HEK293 (cell line): ENCODE measurements at regions not wholly inside any gene's neighbourhood (a gene's known extent, or its start where the extent isn't known, plus 50 kb on each side); places are given as distances from the start of the nearest gene placed in this dataset.

Experiments
- CTCF ChIA-PET: fragments of 350-600 bp; formaldehyde crosslinking; extraction: SDS; loops from one replicate; lab custom pipeline; 2021; ENCODE audit warnings: antibody characterized with exemption; lab: Yijun Ruan, JAX
- POLR2A ChIA-PET: fragments of 300-600 bp; formaldehyde crosslinking; extraction: SDS; loops from one replicate; lab custom pipeline; 2020; ENCODE audit warnings: antibody characterized with exemption, inconsistent platforms; lab: Yijun Ruan, JAX
- H3K27ac ChIP-seq: fragments of 200-500 bp; sonication (Bioruptor generic); 2 replicates; pipeline ENCODE4 v1.5.1; 2014; ENCODE audit warnings: low read depth, low read length, control low read depth, inconsistent platforms; ENCODE audit errors: extremely low read depth
- H3K36me3 ChIP-seq, 2 experiments: fragments of 200-500 bp in 1 of 2; sonication (Bioruptor generic) in 1 of 2; 1 replicate in 1 of 2; 2 replicates in 1 of 2; pipeline ENCODE4 v1.5.1; 2014 to 2017; ENCODE audit warnings: inconsistent platforms in 2 of 2, low read length in 2 of 2; ENCODE audit not compliant: control insufficient read depth in 2 of 2, insufficient read depth in 1 of 2
- H3K4me1 ChIP-seq: fragments of 200-500 bp; sonication (Bioruptor generic); 2 replicates; pipeline ENCODE4 v1.5.1; 2014; ENCODE audit warnings: mild to moderate bottlenecking, low read length, inconsistent platforms; ENCODE audit not compliant: control insufficient read depth, insufficient read depth
- H3K4me3 ChIP-seq: 2 replicates; pipeline ENCODE4 v1.5.1; 2011; ENCODE audit warnings: low read depth, mild to moderate bottlenecking, control low read depth, low read length, moderate library complexity
- H3K9me3 ChIP-seq: fragments of 200-500 bp; sonication (Bioruptor generic); 2 replicates; pipeline ENCODE4 v1.5.1; 2014; ENCODE audit warnings: low read depth, low read length, inconsistent platforms; ENCODE audit not compliant: control insufficient read depth, insufficient read depth
- EGR2 ChIP-seq: fragments of 450-650 bp; formaldehyde crosslinking; IDR thresholded peaks from 2 replicates; pipeline ENCODE4 v1.5.1; 2016; ENCODE audit warnings: low read depth, missing biosample characterization, missing genetic modification characterization
- HOXA7 ChIP-seq: sonication (generic); formaldehyde crosslinking; IDR thresholded peaks from 2 replicates; pipeline ENCODE4 v1.8.1; 2022; ENCODE audit warnings: missing genetic modification reagents, borderline replicate concordance
- KLF17 ChIP-seq: fragments of 450-650 bp; formaldehyde crosslinking; IDR thresholded peaks from 2 replicates; pipeline ENCODE4 v1.5.1; 2016; ENCODE audit warnings: missing biosample characterization, missing genetic modification characterization
- KLF9 ChIP-seq: fragments of 450-650 bp; formaldehyde crosslinking; IDR thresholded peaks from 2 replicates; pipeline ENCODE4 v1.5.1; 2016; ENCODE audit warnings: missing biosample characterization, missing genetic modification characterization, low read depth
- MYNN ChIP-seq: fragments of 450-650 bp; formaldehyde crosslinking; IDR thresholded peaks from 2 replicates; pipeline ENCODE4 v1.5.1; 2016; ENCODE audit warnings: missing biosample characterization, missing genetic modification characterization, borderline replicate concordance
- TSHZ1 ChIP-seq: fragments of 450-650 bp; formaldehyde crosslinking; IDR thresholded peaks from 2 replicates; pipeline ENCODE4 v1.5.1; 2016; ENCODE audit warnings: missing biosample characterization, missing genetic modification characterization, borderline replicate concordance
- ZEB2 ChIP-seq: fragments of 450-650 bp; formaldehyde crosslinking; IDR thresholded peaks from 2 replicates; pipeline ENCODE4 v1.5.1; 2016; ENCODE audit warnings: missing biosample characterization, missing genetic modification characterization
- ZIC2 ChIP-seq: fragments of 450-650 bp; formaldehyde crosslinking; IDR thresholded peaks from 2 replicates; pipeline ENCODE4 v1.5.1; 2016; ENCODE audit warnings: missing biosample characterization, missing genetic modification characterization
- ZNF221 ChIP-seq: fragments of 450-650 bp; formaldehyde crosslinking; IDR thresholded peaks from 2 replicates; pipeline ENCODE4 v1.5.1; 2017; ENCODE audit warnings: missing biosample characterization, missing genetic modification characterization, borderline replicate concordance
- ZNF23 ChIP-seq: fragments of 450-650 bp; formaldehyde crosslinking; IDR thresholded peaks from 2 replicates; pipeline ENCODE4 v1.5.1; 2016; ENCODE audit warnings: missing biosample characterization, missing genetic modification characterization, borderline replicate concordance
- ZNF24 ChIP-seq: fragments of 450-650 bp; formaldehyde crosslinking; IDR thresholded peaks from 2 replicates; pipeline ENCODE4 v1.5.1; 2016; ENCODE audit warnings: missing biosample characterization, missing genetic modification characterization
- ZNF266 ChIP-seq: fragments of 450-650 bp; formaldehyde crosslinking; IDR thresholded peaks from 2 replicates; pipeline ENCODE4 v1.5.1; 2016; ENCODE audit warnings: missing biosample characterization, missing genetic modification characterization, low read depth
- ZNF518A ChIP-seq: fragments of 450-650 bp; formaldehyde crosslinking; conservative IDR thresholded peaks from 2 replicates; pipeline ENCODE4 v1.5.1; 2016; ENCODE audit warnings: low read depth, missing biosample characterization, missing genetic modification characterization
- ZNF670 ChIP-seq: fragments of 450-650 bp; formaldehyde crosslinking; IDR thresholded peaks from 2 replicates; pipeline ENCODE4 v1.5.1; 2016; ENCODE audit warnings: missing biosample characterization, missing genetic modification characterization, low read depth
- ZNF747 ChIP-seq: fragments of 450-650 bp; formaldehyde crosslinking; IDR thresholded peaks from 2 replicates; pipeline ENCODE4 v1.5.1; 2016; ENCODE audit warnings: missing biosample characterization, missing genetic modification characterization
- ZNF76 ChIP-seq: fragments of 450-650 bp; formaldehyde crosslinking; IDR thresholded peaks from 2 replicates; pipeline ENCODE4; 2016; ENCODE audit warnings: low read depth, missing biosample characterization, missing genetic modification characterization, borderline replicate concordance
- ZNF792 ChIP-seq: fragments of 450-650 bp; formaldehyde crosslinking; IDR thresholded peaks from 2 replicates; pipeline ENCODE4 v1.5.1; 2016; ENCODE audit warnings: missing biosample characterization, missing genetic modification characterization
- ZNF843 ChIP-seq: fragments of 450-650 bp; formaldehyde crosslinking; IDR thresholded peaks from 2 replicates; pipeline ENCODE4 v1.5.1; 2016; ENCODE audit warnings: missing biosample characterization, missing genetic modification characterization
- ZXDB ChIP-seq: fragments of 450-650 bp; formaldehyde crosslinking; IDR thresholded peaks from 2 replicates; pipeline ENCODE4 v1.5.1; 2016; ENCODE audit warnings: missing biosample characterization, missing genetic modification characterization
- TF ChIP-seq, protein P1 (sequence below): fragments of 450-650 bp; IDR thresholded peaks from 2 replicates; pipeline ENCODE4 v1.5.1; 2018; ENCODE audit warnings: missing biosample characterization, missing genetic modification characterization
- TF ChIP-seq, protein P2 (sequence below): fragments of 450-650 bp; formaldehyde crosslinking; IDR thresholded peaks from 2 replicates; pipeline ENCODE4 v1.5.1; 2016; ENCODE audit warnings: missing biosample characterization, missing genetic modification characterization

DNA sequence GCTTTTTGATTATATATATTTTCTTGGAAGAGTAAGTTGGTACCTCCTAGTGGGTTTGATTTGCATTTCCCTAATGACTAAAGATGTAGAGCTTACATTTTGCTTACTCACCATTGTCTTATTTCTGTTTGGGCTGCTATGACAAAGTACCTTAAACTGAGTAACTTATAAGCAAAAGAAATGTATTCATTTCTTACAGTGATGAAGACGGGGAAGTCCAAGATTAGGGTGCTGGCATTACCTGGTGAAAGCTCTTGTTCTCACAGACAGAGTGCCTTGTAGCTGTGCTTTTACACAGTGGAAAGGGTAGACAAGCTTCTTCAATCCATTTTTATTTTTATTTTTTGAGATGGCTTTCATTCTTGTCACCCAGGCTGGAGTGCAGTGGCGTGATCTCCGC, 229.2 kb upstream of the AGA start:
- H3K4me1 ChIP-seq: no peaks in the 10 kb centered on the region
- ChIA-PET POLR2A (no interaction called here), CTCF (no interaction called here)
- H3K36me3 ChIP-seq: no peaks in the 10 kb centered on the region
- H3K27ac ChIP-seq: no peak overlapping the region
- H3K9me3 ChIP-seq: no peaks in the 10 kb centered on the region
- no peak overlapping the region for H3K4me3 ChIP-seq
- TF ChIP-seq, protein P1, sequence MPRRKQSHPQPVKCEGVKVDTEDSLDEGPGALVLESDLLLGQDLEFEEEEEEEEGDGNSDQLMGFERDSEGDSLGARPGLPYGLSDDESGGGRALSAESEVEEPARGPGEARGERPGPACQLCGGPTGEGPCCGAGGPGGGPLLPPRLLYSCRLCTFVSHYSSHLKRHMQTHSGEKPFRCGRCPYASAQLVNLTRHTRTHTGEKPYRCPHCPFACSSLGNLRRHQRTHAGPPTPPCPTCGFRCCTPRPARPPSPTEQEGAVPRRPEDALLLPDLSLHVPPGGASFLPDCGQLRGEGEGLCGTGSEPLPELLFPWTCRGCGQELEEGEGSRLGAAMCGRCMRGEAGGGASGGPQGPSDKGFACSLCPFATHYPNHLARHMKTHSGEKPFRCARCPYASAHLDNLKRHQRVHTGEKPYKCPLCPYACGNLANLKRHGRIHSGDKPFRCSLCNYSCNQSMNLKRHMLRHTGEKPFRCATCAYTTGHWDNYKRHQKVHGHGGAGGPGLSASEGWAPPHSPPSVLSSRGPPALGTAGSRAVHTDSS (tag by site-specific recombination): no peak
- TF ChIP-seq ZEB2 (tag by site-specific recombination): no peak
- no peak for TF ChIP-seq ZNF23 (tag by site-specific recombination)
- TF ChIP-seq ZNF670 (tag by site-specific recombination): no peak
- no peak for TF ChIP-seq ZXDB (tag by site-specific recombination)
- no peak for TF ChIP-seq ZNF747 (tag by site-specific recombination)
- no peak for TF ChIP-seq TSHZ1 (tag by site-specific recombination)
- no peak for TF ChIP-seq ZNF843
- no peak for TF ChIP-seq KLF9 (tag by site-specific recombination)
- TF ChIP-seq MYNN (tag by site-specific recombination): no peak
- TF ChIP-seq KLF17 (tag by site-specific recombination): no peak
- TF ChIP-seq HOXA7: no peak
- no peak for TF ChIP-seq ZNF792 (tag by site-specific recombination)
- TF ChIP-seq ZNF76 (tag by site-specific recombination): no peak

DNA sequence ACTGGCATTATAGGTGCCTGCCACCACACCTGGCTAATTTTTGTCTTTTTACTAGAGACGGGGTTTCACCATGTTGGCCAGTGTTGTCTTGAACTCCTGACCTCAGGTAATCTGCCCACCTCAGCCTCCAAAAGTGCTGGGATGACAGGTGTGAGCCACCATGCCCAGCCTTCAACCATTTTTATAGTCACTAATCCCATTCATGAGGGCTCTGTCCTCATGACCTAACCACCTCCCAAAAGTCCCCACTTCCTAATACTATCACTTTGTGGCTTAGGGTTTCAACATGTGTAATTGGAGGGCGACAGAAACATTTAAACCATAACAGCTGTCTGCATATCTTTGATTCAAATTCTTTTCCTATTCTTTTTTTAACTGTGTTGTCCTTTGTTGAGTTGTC, 229.6 kb upstream of the AGA start:
- no peaks in the 10 kb centered on the region for H3K9me3 ChIP-seq
- H3K27ac ChIP-seq: no peak overlapping the region
- POLR2A ChIA-PET: no interaction called here
- H3K4me1 ChIP-seq: no peaks in the 10 kb centered on the region
- H3K4me3 ChIP-seq: no peak overlapping the region
- CTCF ChIA-PET: no interaction called here
- TF ChIP-seq ZNF266 (tag by site-specific recombination) (no peak), EGR2 (tag by site-specific recombination) (no peak), ZIC2 (tag by site-specific recombination) (no peak), ZNF518A (tag by site-specific recombination) (no peak), ZNF24 (no peak), ZNF221 (tag by site-specific recombination) (no peak)
- TF ChIP-seq, protein P2, sequence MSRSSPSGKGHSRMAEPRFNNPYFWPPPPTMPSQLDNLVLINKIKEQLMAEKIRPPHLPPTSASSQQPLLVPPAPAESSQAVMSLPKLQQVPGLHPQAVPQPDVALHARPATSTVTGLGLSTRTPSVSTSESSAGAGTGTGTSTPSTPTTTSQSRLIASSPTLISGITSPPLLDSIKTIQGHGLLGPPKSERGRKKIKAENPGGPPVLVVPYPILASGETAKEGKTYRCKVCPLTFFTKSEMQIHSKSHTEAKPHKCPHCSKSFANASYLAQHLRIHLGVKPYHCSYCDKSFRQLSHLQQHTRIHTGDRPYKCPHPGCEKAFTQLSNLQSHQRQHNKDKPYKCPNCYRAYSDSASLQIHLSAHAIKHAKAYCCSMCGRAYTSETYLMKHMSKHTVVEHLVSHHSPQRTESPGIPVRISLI (tag by site-specific recombination): no peak
- H3K36me3 ChIP-seq: no peaks in the 10 kb centered on the region
